Left forelimb (tissue), 1 donor: ENCODE measurements at regions not wholly inside any gene's neighbourhood (a gene's known extent, or its start where the extent isn't known, plus 50 kb on each side); places are given as distances from the start of the nearest gene placed in this dataset.

Experiments used
- DNase-seq: peaks from one replicate; pipeline ENCODE4 v3.0.0-alpha.2; 2018; ENCODE audit warnings: low spot score

- no peak for DNase-seq
Measured at GRCh38 chr10:91335147-91335546, 75.0 kb upstream of the HECTD2 start.

- no peak for DNase-seq
Measured at GRCh38 chr10:91339729-91340128, 70.4 kb upstream of the HECTD2 start.

GRCh38 chr10:91340613-91341362 is 69.4 kb upstream of the HECTD2 start:
- peak; percentile 64 for DNase-seq

GRCh38 chr10:91341686-91342085 is 68.5 kb upstream of the HECTD2 start:
- no peak for DNase-seq

- DNase-seq: no peak
Measured at GRCh38 chr10:91343010-91343409, 67.1 kb upstream of the HECTD2 start.

- DNase-seq: no peak
Measured at GRCh38 chr10:91344117-91344856, 65.9 kb upstream of the HECTD2 start.

- no peak for DNase-seq
Measured at GRCh38 chr10:91345716-91346115, 64.4 kb upstream of the HECTD2 start.

GRCh38 chr10:91347529-91347928 is 62.6 kb upstream of the HECTD2 start:
- no peak for DNase-seq

GRCh38 chr10:91349381-91349780 is 60.8 kb upstream of the HECTD2 start:
- no peak for DNase-seq

GRCh38 chr10:91350651-91351081 is 59.5 kb upstream of the HECTD2 start:
- no peak for DNase-seq

- DNase-seq: no peak
Measured at GRCh38 chr10:91352760-91353159, 57.4 kb upstream of the HECTD2 start.

GRCh38 chr10:91354166-91355075 is 55.7 kb upstream of the HECTD2 start:
- no peak for DNase-seq

- DNase-seq: no peak
Measured at GRCh38 chr10:91355998-91356397, 54.1 kb upstream of the HECTD2 start.

GRCh38 chr10:91357497-91357896 is 52.6 kb upstream of the HECTD2 start:
- DNase-seq: no peak
